HCT116 (cell line): ENCODE measurements at regions not wholly inside any gene's neighbourhood (a gene's known extent, or its start where the extent isn't known, plus 50 kb on each side); places are given as distances from the start of the nearest gene placed in this dataset.
"Not testable (repeated sequence)": the region's sequence is repeated elsewhere in the genome, so short reads cannot be mapped to it uniquely, and the experiment has no call there.

ENCODE experiments used
- ATAC-seq: fragments of 200-7000 bp; cut with Tn5 transposase; 2 replicates; pipeline ENCODE4 v1.9.1; 2020; ENCODE audit warnings: mild to moderate bottlenecking, moderate library complexity
- BruUV-seq: library from RNA; stranded (reverse); fragments of 400-500 nt; replicated peaks from 2 replicates; lab custom pipeline; 2021; lab: Mats Ljungman, UMichigan
- CTCF ChIA-PET: fragments of 300-600 bp; sonication (Branson Sonifier 250); formaldehyde crosslinking; loops from one replicate; lab custom pipeline; 2021; ENCODE audit warnings: antibody characterized with exemption; lab: Charles Lee
- POLR2A ChIA-PET: fragments of 300-600, 350-600 bp; sonication (Branson Sonifier 250); formaldehyde crosslinking; loops from one replicate; lab custom pipeline; 2021; ENCODE audit warnings: antibody characterized with exemption; lab: Charles Lee
- RAD21 ChIA-PET, 2 experiments: fragments of 300-600 bp; sonication (Branson Sonifier 250); formaldehyde crosslinking; loops; one replicate each; lab custom pipeline; 2023; ENCODE audit warnings: low total read pairs in 2 of 2; ENCODE audit not compliant: uncharacterized antibody in 2 of 2, unreplicated experiment in 2 of 2, low non-redundant PET in 1 of 2; lab: Charles Lee
- DNase-seq: peaks from one replicate; pipeline ENCODE4 v3.0.0-alpha.2; 2010; ENCODE audit warnings: low read depth, low spot score
- H2AFZ ChIP-seq: fragments of 200-600 bp; shearing (Covaris generic), sonication (generic); 2 replicates; pipeline ENCODE4 v1.6.1; 2017; ENCODE audit warnings: low read depth, mixed run types, mixed read lengths, antibody characterized with exemption, low read length; ENCODE audit not compliant: poor library complexity, severe bottlenecking
- H3K27ac ChIP-seq: 2 replicates; pipeline ENCODE4 v1.5.1; 2012; ENCODE audit warnings: low read depth, low read length
- H3K27me3 ChIP-seq: fragments of 200-600 bp; sonication (generic); 2 replicates; pipeline ENCODE4 v1.6.1; 2016; ENCODE audit warnings: mixed run types, low read length, mixed read lengths; ENCODE audit not compliant: insufficient read depth
- H3K36me3 ChIP-seq, 2 experiments: fragments of 200-500 bp in 1 of 2; fragments of 200-600 bp in 1 of 2; sonication (Bioruptor generic) in 1 of 2; sonication (generic) in 1 of 2; 2 replicates each; pipeline versions ENCODE4 v1.5.1 to v1.6.1; 2014 to 2016; ENCODE audit warnings: low read length in 2 of 2, inconsistent platforms in 1 of 2, mixed read lengths in 1 of 2, mixed run types in 1 of 2; ENCODE audit not compliant: insufficient read depth in 2 of 2, control insufficient read depth in 1 of 2
- H3K4me1 ChIP-seq, 2 experiments: fragments of 200-600 bp in 1 of 2; sonication (generic) in 1 of 2; 2 replicates each; pipeline versions ENCODE4 v1.5.1 to v1.6.1; 2012 to 2017; ENCODE audit warnings: low read length in 2 of 2, inconsistent platforms in 1 of 2, mild to moderate bottlenecking in 1 of 2, mixed read lengths in 1 of 2, mixed run types in 1 of 2, moderate library complexity in 1 of 2; ENCODE audit not compliant: insufficient read depth in 2 of 2, control insufficient read depth in 1 of 2
- H3K4me2 ChIP-seq: fragments of 200-600 bp; sonication (generic); 2 replicates; pipeline ENCODE4 v1.6.1; 2017; ENCODE audit warnings: mixed run types, low read length, mixed read lengths
- H3K4me3 ChIP-seq, 2 experiments: fragments of 200-600 bp in 1 of 2; sonication (generic) in 1 of 2; replicated peaks in 1 of 2; 2 replicates each; pipeline ENCODE4 v1.5.1; 2011 to 2016; ENCODE audit warnings: low read length in 2 of 2, control low read depth in 1 of 2, low read depth in 1 of 2, mild to moderate bottlenecking in 1 of 2, mixed read lengths in 1 of 2, mixed run types in 1 of 2
- H3K79me2 ChIP-seq: fragments of 200-600 bp; sonication (generic); 2 replicates; pipeline ENCODE4 v1.6.1; 2017; ENCODE audit warnings: mild to moderate bottlenecking, mixed run types, low read length, moderate library complexity, mixed read lengths; ENCODE audit not compliant: insufficient read depth
- H3K9ac ChIP-seq: fragments of 200-600 bp; sonication (generic); 2 replicates; pipeline ENCODE4 v1.6.1; 2016; ENCODE audit warnings: low read length, mixed read lengths
- H3K9me2 ChIP-seq: fragments of 200-600 bp; sonication (generic), shearing (Covaris generic); 2 replicates; pipeline ENCODE4 v1.6.1; 2017; ENCODE audit warnings: mixed run types, mild to moderate bottlenecking, moderate library complexity; ENCODE audit not compliant: insufficient read depth
- H3K9me3 ChIP-seq, 2 experiments: fragments of 200-500 bp in 1 of 2; fragments of 200-600 bp in 1 of 2; sonication (Bioruptor generic) in 1 of 2; sonication (generic) in 1 of 2; 2 replicates each; pipeline ENCODE4 v1.6.1; 2014 to 2017; ENCODE audit warnings: low read length in 2 of 2, mixed read lengths in 2 of 2, inconsistent platforms in 1 of 2, low read depth in 1 of 2, mild to moderate bottlenecking in 1 of 2, mixed run types in 1 of 2, moderate library complexity in 1 of 2; ENCODE audit not compliant: control insufficient read depth in 1 of 2, insufficient read depth in 1 of 2
- H4K20me1 ChIP-seq: fragments of 200-600 bp; sonication (generic), shearing (Covaris generic); 2 replicates; pipeline ENCODE4 v1.6.1; 2017; ENCODE audit warnings: mixed run types, mild to moderate bottlenecking, moderate library complexity; ENCODE audit not compliant: insufficient read depth
- RAD21 ChIP-seq: IDR thresholded peaks from 2 replicates; pipeline ENCODE4 v1.6.1; 2012; ENCODE audit warnings: low read depth, mild to moderate bottlenecking
- SIN3A ChIP-seq: IDR thresholded peaks from 2 replicates; pipeline ENCODE4 v1.6.1; 2012; ENCODE audit warnings: low read depth
- SRF ChIP-seq: IDR thresholded peaks from 2 replicates; pipeline ENCODE4 v1.6.1; 2012; ENCODE audit warnings: low read depth
- YY1 ChIP-seq: IDR thresholded peaks from 2 replicates; pipeline ENCODE4 v1.6.1; 2011; ENCODE audit warnings: low read length, low read depth, moderate library complexity, mild to moderate bottlenecking; ENCODE audit not compliant: insufficient replicate concordance; ENCODE audit errors: extremely low read depth
- intact Hi-C: fragments of 100-400 bp; cut with micrococcal nuclease; formaldehyde crosslinking; loops from 2 replicates; pipeline ENCODE4 v1.10.0; 2022
- TF ChIP-seq, protein P1 (sequence below), 3 experiments: fragments of 200-600 bp in 1 of 3; sonication (generic) in 1 of 3; IDR thresholded peaks in 2 of 3; conservative IDR thresholded peaks in 1 of 3; 2 replicates each; pipeline ENCODE4 v1.5.1; 2012 to 2017; ENCODE audit warnings: low read depth in 2 of 3, low read length in 2 of 3, antibody characterized with exemption in 1 of 3, borderline replicate concordance in 1 of 3, control low read depth in 1 of 3, mild to moderate bottlenecking in 1 of 3, mixed read lengths in 1 of 3, mixed run types in 1 of 3, moderate library complexity in 1 of 3; ENCODE audit not compliant: insufficient read depth in 1 of 3

GRCh38 chr4:66115231-66115630, 444.9 kb upstream of the EPHA5 start:
- CTCF ChIA-PET, POLR2A ChIA-PET: not testable (repeated sequence)

DNA sequence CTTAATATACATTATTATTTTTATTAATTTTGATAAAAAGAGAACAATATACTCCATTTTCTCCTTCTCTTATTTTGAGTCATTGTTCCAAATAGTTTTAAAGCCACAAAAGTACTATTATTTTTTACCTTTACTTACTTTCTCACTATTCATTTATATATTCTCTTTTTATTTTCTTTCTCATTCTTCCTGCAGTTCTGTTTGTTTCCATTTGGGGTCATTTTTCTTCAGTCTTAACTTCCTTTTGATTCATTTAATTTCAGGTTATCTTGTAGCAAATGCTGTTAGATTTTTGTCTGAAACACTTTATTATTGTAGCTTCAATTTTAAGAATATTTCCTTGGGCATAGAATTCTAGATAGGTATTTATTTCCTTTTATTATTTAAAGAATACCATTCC, 438.6 kb upstream of the EPHA5 start:
- BruUV-seq: no TSS peak
- RAD21 ChIA-PET: no interaction called here
- TF ChIP-seq YY1: no peak
- TF ChIP-seq, protein P1, sequence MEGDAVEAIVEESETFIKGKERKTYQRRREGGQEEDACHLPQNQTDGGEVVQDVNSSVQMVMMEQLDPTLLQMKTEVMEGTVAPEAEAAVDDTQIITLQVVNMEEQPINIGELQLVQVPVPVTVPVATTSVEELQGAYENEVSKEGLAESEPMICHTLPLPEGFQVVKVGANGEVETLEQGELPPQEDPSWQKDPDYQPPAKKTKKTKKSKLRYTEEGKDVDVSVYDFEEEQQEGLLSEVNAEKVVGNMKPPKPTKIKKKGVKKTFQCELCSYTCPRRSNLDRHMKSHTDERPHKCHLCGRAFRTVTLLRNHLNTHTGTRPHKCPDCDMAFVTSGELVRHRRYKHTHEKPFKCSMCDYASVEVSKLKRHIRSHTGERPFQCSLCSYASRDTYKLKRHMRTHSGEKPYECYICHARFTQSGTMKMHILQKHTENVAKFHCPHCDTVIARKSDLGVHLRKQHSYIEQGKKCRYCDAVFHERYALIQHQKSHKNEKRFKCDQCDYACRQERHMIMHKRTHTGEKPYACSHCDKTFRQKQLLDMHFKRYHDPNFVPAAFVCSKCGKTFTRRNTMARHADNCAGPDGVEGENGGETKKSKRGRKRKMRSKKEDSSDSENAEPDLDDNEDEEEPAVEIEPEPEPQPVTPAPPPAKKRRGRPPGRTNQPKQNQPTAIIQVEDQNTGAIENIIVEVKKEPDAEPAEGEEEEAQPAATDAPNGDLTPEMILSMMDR (IDR thresholded peaks at IDR 0.05 in 2 of 3, conservative IDR thresholded peaks at IDR 0.05 in 1 of 3; ENCODE audit: borderline replicate concordance in 1 of 3, insufficient read depth in 1 of 3, low read depth in 2 of 3, low read length in 2 of 3): no peak
- no peak for TF ChIP-seq RAD21
- no peak for TF ChIP-seq SRF
- no peak for TF ChIP-seq SIN3A
- Histone ChIP-seq H3K4me2 (no peak overlapping the region), H3K4me1 (no peaks in the 10 kb centered on the region), H3K9me3 (peaks cover 0 to 19% of the 10 kb centered on the region in 2 experiments; a peak in 2 of 4 replicates), H4K20me1 (no peaks in the 10 kb centered on the region), H3K9ac (no peak overlapping the region), H3K4me3 (no peak overlapping the region), H2AFZ (no peak overlapping the region), H3K27me3 (no peaks in the 10 kb centered on the region), H3K79me2 (no peaks in the 10 kb centered on the region), H3K9me2 (no peaks in the 10 kb centered on the region), H3K36me3 (no peaks in the 10 kb centered on the region), H3K27ac (no peak overlapping the region)
- CTCF ChIA-PET: no interaction called here
- intact Hi-C loops: no loop called here
- POLR2A ChIA-PET: no interaction called here
- DNase-seq: no peak
- no peak for ATAC-seq

More at GRCh38 chr4:66115231-66115630, 444.9 kb upstream of the EPHA5 start:
- H4K20me1 ChIP-seq, intact Hi-C loops, H3K27me3 ChIP-seq, H2AFZ ChIP-seq, H3K36me3 ChIP-seq, H3K4me1 ChIP-seq, H3K9me2 ChIP-seq, H3K4me2 ChIP-seq, H3K27ac ChIP-seq, H3K9ac ChIP-seq, DNase-seq, BruUV-seq, H3K79me2 ChIP-seq, ATAC-seq, H3K4me3 ChIP-seq, RAD21 ChIA-PET, H3K9me3 ChIP-seq: not testable (repeated sequence)
